Peyer's patch (tissue), 4 donors: ENCODE measurements at regions not wholly inside any gene's neighbourhood (a gene's known extent, or its start where the extent isn't known, plus 50 kb on each side); places are given as distances from the start of the nearest gene placed in this dataset.
"Not testable (repeated sequence)": the region's sequence is repeated elsewhere in the genome, so short reads cannot be mapped to it uniquely, and the experiment has no call there.

Source experiments
- DNase-seq, 3 donors: peaks; one replicate each; pipeline ENCODE4 v3.0.0-alpha.2; 2017 to 2019
- H3K27ac ChIP-seq, 4 donors: fragments of 200-600 bp; sonication (generic); one replicate each; pipeline ENCODE4 v1.5.1; 2016 to 2019
- H3K27me3 ChIP-seq, 2 donors: fragments of 200-600 bp; sonication (generic); one replicate each; pipeline ENCODE4 v1.5.1; 2019
- H3K36me3 ChIP-seq, 3 donors: fragments of 200-600 bp; sonication (generic); one replicate each; pipeline ENCODE4 v1.5.1; 2016 to 2019
- H3K4me1 ChIP-seq, 4 donors: fragments of 200-600 bp; sonication (generic); one replicate each; pipeline ENCODE4 v1.5.1; 2016 to 2019
- H3K4me3 ChIP-seq, 4 donors: fragments of 200-600 bp; sonication (generic); 1 replicate in 3 of 4; 2 replicates in 1 of 4; pipeline ENCODE4 v1.5.1; 2016 to 2019; ENCODE audit warnings: mild to moderate bottlenecking in 1 of 4
- H3K9me3 ChIP-seq, 4 donors: fragments of 200-600 bp; sonication (generic); one replicate each; pipeline ENCODE4 v1.5.1; 2016 to 2019; ENCODE audit warnings: mild to moderate bottlenecking in 1 of 4
- POLR2A ChIP-seq, 2 donors: fragments of 450-650 bp; IDR thresholded peaks; one replicate each; pipeline ENCODE4 v1.5.1; 2017; ENCODE audit warnings: antibody characterized with exemption in 2 of 2, mild to moderate bottlenecking in 2 of 2, moderate library complexity in 2 of 2
- TF ChIP-seq, protein P1 (sequence below), 6 experiments: fragments of 450-650 bp in 4 of 6; fragments of 200-600 bp in 2 of 6; sonication (generic) in 1 of 6; IDR thresholded peaks; one replicate each; pipeline ENCODE4 v1.5.1; 2017 to 2019; ENCODE audit warnings: antibody characterized with exemption in 6 of 6, mild to moderate bottlenecking in 3 of 6, moderate library complexity in 1 of 6

DNA sequence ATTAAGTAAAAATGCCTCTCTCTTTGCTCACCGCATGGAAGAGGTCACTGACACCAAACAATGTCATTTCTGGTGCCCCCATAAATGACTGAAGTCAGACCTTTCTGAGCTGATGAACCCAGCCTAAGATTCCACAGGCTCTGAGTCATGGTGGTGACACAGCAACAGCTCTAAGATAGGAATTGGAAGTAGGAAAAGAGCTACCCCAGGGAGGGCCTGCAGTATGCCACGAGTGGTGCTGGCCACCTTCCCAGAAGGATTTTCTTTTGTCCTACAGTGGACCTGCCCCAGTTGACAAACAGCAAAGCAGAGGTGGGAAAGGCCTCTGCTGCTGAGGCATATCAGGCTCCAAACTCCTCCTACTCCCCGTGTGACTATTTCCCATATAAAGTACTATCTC, 208.1 kb downstream of the MINAR1 start:
- no peaks in the 10 kb centered on the region for H3K4me1 ChIP-seq
- no peaks in the 10 kb centered on the region for H3K9me3 ChIP-seq
- TF ChIP-seq POLR2A (IDR thresholded peaks at IDR 0.05), result no peak
- TF ChIP-seq, protein P1, sequence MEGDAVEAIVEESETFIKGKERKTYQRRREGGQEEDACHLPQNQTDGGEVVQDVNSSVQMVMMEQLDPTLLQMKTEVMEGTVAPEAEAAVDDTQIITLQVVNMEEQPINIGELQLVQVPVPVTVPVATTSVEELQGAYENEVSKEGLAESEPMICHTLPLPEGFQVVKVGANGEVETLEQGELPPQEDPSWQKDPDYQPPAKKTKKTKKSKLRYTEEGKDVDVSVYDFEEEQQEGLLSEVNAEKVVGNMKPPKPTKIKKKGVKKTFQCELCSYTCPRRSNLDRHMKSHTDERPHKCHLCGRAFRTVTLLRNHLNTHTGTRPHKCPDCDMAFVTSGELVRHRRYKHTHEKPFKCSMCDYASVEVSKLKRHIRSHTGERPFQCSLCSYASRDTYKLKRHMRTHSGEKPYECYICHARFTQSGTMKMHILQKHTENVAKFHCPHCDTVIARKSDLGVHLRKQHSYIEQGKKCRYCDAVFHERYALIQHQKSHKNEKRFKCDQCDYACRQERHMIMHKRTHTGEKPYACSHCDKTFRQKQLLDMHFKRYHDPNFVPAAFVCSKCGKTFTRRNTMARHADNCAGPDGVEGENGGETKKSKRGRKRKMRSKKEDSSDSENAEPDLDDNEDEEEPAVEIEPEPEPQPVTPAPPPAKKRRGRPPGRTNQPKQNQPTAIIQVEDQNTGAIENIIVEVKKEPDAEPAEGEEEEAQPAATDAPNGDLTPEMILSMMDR (IDR thresholded peaks at IDR 0.05), result no peak
- no peaks in the 10 kb centered on the region for H3K27me3 ChIP-seq
- H3K27ac ChIP-seq, result no peak overlapping the region
- no peaks in the 10 kb centered on the region for H3K36me3 ChIP-seq
- H3K4me3 ChIP-seq, result no peak overlapping the region
- no peak for DNase-seq

DNA sequence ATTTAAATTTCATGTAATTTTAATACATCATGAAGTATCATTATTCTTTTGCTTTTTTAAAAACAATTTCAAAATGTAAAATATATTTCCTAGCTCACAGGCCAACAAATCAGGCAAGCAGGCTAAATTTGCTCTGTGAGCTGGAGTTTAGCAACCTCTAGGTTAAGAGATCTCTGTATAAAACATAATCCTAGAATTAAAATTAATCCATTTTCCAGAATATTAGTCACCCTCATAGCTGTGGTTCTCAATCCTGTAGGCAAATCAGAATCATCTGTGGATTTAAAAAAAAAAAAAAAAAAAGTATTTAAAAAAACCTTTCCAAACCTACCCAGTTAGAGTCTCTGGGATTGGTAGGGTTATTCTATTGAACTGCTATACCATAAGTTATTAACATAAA, 209.7 kb downstream of the MINAR1 start:
- Histone ChIP-seq H3K27ac (no peak overlapping the region), H3K9me3 (peaks cover 0 to 3% (median 0%) of the 10 kb centered on the region in 4 donors), H3K36me3 (no peaks in the 10 kb centered on the region), H3K4me1 (no peaks in the 10 kb centered on the region), H3K4me3 (no peak overlapping the region), H3K27me3 (no peaks in the 10 kb centered on the region)
- no peak for TF ChIP-seq POLR2A (IDR thresholded peaks at IDR 0.05)
- TF ChIP-seq, protein P1 (IDR thresholded peaks at IDR 0.05), result no peak
- DNase-seq, result no peak

DNA sequence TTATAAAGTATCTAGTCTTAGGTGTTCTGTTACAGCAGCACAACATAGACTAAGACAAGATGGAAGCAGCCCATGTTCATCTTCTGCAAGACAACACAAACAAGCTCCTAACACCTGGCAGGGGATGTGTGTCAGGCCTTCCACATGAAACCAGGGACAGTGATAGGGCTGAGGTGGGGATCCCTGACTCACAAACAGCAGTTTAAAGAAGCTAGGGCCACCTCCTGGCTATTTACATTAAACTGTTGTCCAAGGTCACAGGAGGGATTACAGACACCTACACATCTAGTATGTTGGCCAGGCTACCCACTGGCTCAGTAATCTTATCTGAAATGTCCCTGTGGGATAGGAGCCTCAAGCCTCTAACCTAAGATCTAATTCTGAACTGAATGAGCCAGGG, 211.3 kb downstream of the MINAR1 start:
- DNase-seq, result no peak
- Histone ChIP-seq H3K9me3 (peaks cover 0 to 3% (median 0%) of the 10 kb centered on the region in 4 donors), H3K27me3 (no peaks in the 10 kb centered on the region), H3K4me3 (no peak overlapping the region), H3K4me1 (no peaks in the 10 kb centered on the region), H3K27ac (no peak overlapping the region), H3K36me3 (no peaks in the 10 kb centered on the region)
- TF ChIP-seq POLR2A (IDR thresholded peaks at IDR 0.05), result no peak
- TF ChIP-seq, protein P1 (IDR thresholded peaks at IDR 0.05), result no peak

DNA sequence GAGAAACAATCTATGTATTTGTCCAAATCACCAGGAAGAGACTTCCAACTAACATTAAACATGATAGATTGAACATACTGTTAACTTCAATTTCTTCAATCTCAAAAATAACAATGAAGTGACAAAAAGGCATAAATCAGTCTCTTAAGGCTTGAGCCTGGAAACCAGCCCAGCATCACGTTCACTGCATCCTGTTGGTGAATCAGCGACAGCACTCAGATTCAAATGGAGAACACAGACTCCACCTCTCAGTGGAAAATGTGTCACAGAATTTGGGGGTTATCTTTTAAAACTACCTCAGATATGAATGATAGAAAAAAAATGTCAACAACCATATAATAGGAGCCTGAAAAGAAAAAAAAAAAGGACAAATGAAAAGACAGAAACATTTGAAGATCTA, 212.0 kb downstream of the MINAR1 start:
- Histone ChIP-seq H3K4me1 (no peaks in the 10 kb centered on the region), H3K4me3 (no peak overlapping the region), H3K27me3 (no peaks in the 10 kb centered on the region), H3K9me3 (peaks cover 0 to 3% (median 0%) of the 10 kb centered on the region in 4 donors), H3K36me3 (no peaks in the 10 kb centered on the region), H3K27ac (no peak overlapping the region)
- no peak for TF ChIP-seq POLR2A (IDR thresholded peaks at IDR 0.05)
- TF ChIP-seq, protein P1 (IDR thresholded peaks at IDR 0.05), result no peak
- no peak for DNase-seq

DNA sequence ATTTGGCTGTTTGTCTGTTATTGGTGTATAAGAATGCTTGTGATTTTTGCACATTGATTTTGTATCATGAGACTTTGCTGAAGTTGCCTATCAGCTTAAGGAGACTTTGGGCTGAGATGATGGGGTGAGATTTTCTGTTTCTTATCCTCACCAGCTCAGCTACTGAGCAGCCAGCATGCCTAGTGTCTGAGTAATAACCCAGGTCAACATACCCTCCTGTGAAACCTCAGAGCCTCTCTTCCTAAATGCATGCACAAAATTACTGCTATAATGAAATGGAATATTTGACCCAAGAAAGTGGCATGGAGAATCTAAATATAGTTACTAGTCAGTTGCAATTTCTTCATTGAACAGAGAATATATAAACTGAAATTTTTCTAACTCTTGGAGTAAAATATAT, 220.8 kb downstream of the MINAR1 start:
- not testable (repeated sequence) for H3K4me3 ChIP-seq, H3K27me3 ChIP-seq, H3K27ac ChIP-seq, H3K36me3 ChIP-seq, H3K4me1 ChIP-seq, H3K9me3 ChIP-seq, DNase-seq

DNA sequence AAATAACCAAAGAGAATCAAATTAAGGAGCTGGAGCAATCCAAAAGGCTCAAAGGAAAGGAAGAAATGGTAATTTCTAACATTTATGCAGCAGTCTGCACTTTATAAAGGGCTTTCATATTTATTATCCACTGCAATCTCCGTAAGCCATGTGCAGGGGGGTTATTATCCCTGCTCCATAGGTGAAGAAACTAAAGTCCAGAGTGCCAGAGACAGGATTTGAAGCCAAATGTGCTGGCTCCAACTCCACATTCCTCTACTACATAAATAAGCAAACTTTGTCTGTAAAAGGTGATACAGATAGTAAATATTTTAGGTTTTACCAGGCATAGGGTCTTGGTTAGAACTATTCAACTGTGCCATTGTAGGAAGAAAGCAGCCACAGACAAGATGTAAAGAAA, 221.4 kb downstream of the MINAR1 start:
- Histone ChIP-seq H3K27me3 (no peaks in the 10 kb centered on the region), H3K4me3 (no peak overlapping the region), H3K27ac (no peak overlapping the region), H3K36me3 (no peaks in the 10 kb centered on the region), H3K9me3 (no peaks in the 10 kb centered on the region), H3K4me1 (no peaks in the 10 kb centered on the region)
- DNase-seq, result no peak
- TF ChIP-seq, protein P1 (IDR thresholded peaks at IDR 0.05), result no peak
- TF ChIP-seq POLR2A (IDR thresholded peaks at IDR 0.05), result no peak
